H9 (cell line): ENCODE measurements at regions not wholly inside any gene's neighbourhood (a gene's known extent, or its start where the extent isn't known, plus 50 kb on each side); places are given as distances from the start of the nearest gene placed in this dataset.

Experiments used
- DNase-seq: peaks from one replicate; pipeline ENCODE4 v3.0.0-alpha.2; 2017
- H2AFZ ChIP-seq: one replicate; pipeline ENCODE4 v1.6.1; 2013; ENCODE audit warnings: mild to moderate bottlenecking, low read length, control low read depth, moderate library complexity
- H2AK5ac ChIP-seq: 2 replicates; pipeline ENCODE4 v1.6.1; 2013; ENCODE audit warnings: low read length, control low read depth, mixed read lengths; ENCODE audit not compliant: insufficient read length
- H2BK120ac ChIP-seq: one replicate; pipeline ENCODE4 v1.6.1; 2013; ENCODE audit warnings: low read depth, mild to moderate bottlenecking, low read length, control low read depth, inconsistent platforms; ENCODE audit not compliant: poor library complexity, severe bottlenecking
- H2BK12ac ChIP-seq: 2 replicates; pipeline ENCODE4 v1.6.1; 2013; ENCODE audit warnings: low read length, control low read depth, mixed read lengths, low read depth; ENCODE audit not compliant: insufficient read length
- H2BK15ac ChIP-seq: 2 replicates; pipeline ENCODE4 v1.6.1; 2013; ENCODE audit warnings: low read depth, low read length, control low read depth
- H2BK20ac ChIP-seq: one replicate; pipeline ENCODE4 v1.6.1; 2013; ENCODE audit warnings: low read depth, mild to moderate bottlenecking, low read length, control low read depth, inconsistent platforms; ENCODE audit not compliant: poor library complexity, severe bottlenecking
- H2BK5ac ChIP-seq: 2 replicates; pipeline ENCODE4 v1.6.1; 2013; ENCODE audit warnings: low read length, control low read depth, mixed read lengths; ENCODE audit not compliant: insufficient read length
- H3K14ac ChIP-seq: 2 replicates; pipeline ENCODE4 v1.6.1; 2013; ENCODE audit warnings: low read length, control low read depth; ENCODE audit not compliant: insufficient read depth
- H3K18ac ChIP-seq: 2 replicates; pipeline ENCODE4 v1.6.1; 2013; ENCODE audit warnings: low read depth, mild to moderate bottlenecking, mixed read lengths, low read length, control low read depth; ENCODE audit not compliant: insufficient read length
- H3K23ac ChIP-seq: 2 replicates; pipeline ENCODE4 v1.6.1; 2013; ENCODE audit warnings: low read length, control low read depth, mixed read lengths, low read depth; ENCODE audit not compliant: insufficient read length
- H3K23me2 ChIP-seq: 2 replicates; pipeline ENCODE4 v1.6.1; 2013; ENCODE audit warnings: low read depth, mild to moderate bottlenecking, mixed read lengths, low read length, control low read depth; ENCODE audit not compliant: insufficient read length, poor library complexity, severe bottlenecking
- H3K27ac ChIP-seq: 2 replicates; pipeline ENCODE4 v1.5.1; 2013; ENCODE audit warnings: low read length, control low read depth, mixed read lengths, low read depth; ENCODE audit not compliant: insufficient read length
- H3K27me3 ChIP-seq: 2 replicates; pipeline ENCODE4 v1.6.1; 2013; ENCODE audit warnings: low read length, control low read depth, inconsistent platforms; ENCODE audit not compliant: insufficient read depth
- H3K4ac ChIP-seq: 2 replicates; pipeline ENCODE4 v1.6.1; 2013; ENCODE audit warnings: low read depth, mild to moderate bottlenecking, control low read depth, inconsistent platforms, low read length, moderate library complexity
- H3K4me1 ChIP-seq: 2 replicates; pipeline ENCODE4 v1.6.1; 2013; ENCODE audit warnings: low read length, control low read depth, inconsistent platforms; ENCODE audit not compliant: insufficient read depth
- H3K4me2 ChIP-seq: 2 replicates; pipeline ENCODE4 v1.6.1; 2013; ENCODE audit warnings: low read length, control low read depth, mixed read lengths; ENCODE audit not compliant: insufficient read length, insufficient read depth
- H3K56ac ChIP-seq: 2 replicates; pipeline ENCODE4 v1.6.1; 2013; ENCODE audit warnings: low read depth, mild to moderate bottlenecking, mixed read lengths, low read length, control low read depth; ENCODE audit not compliant: insufficient read length
- H3K79me1 ChIP-seq: 2 replicates; pipeline ENCODE4 v1.6.1; 2013; ENCODE audit warnings: low read depth, mild to moderate bottlenecking, moderate library complexity, low read length, control low read depth, inconsistent platforms; ENCODE audit not compliant: insufficient read depth, poor library complexity, severe bottlenecking
- H3K79me2 ChIP-seq: 2 replicates; pipeline ENCODE4 v1.6.1; 2013; ENCODE audit warnings: low read length, control low read depth, inconsistent platforms; ENCODE audit not compliant: insufficient read depth
- H3K9ac ChIP-seq: 2 replicates; pipeline ENCODE4 v1.6.1; 2013; ENCODE audit warnings: low read length, control low read depth, mixed read lengths; ENCODE audit not compliant: insufficient read length; ENCODE audit errors: extremely low read depth
- H3K9me3 ChIP-seq: one replicate; pipeline ENCODE4 v1.6.1; 2013; ENCODE audit warnings: low read depth, low read length, inconsistent platforms; ENCODE audit not compliant: control insufficient read depth
- H3T11ph ChIP-seq: one replicate; pipeline ENCODE4 v1.6.1; 2013; ENCODE audit warnings: mild to moderate bottlenecking, low read length, control low read depth, inconsistent platforms
- H4K20me1 ChIP-seq: one replicate; pipeline ENCODE4 v1.6.1; 2013; ENCODE audit not compliant: control insufficient read depth, insufficient read length, insufficient read depth
- H4K5ac ChIP-seq: 2 replicates; pipeline ENCODE4 v1.6.1; 2013; ENCODE audit warnings: low read depth, mild to moderate bottlenecking, mixed read lengths, low read length, control low read depth; ENCODE audit not compliant: insufficient read length
- H4K8ac ChIP-seq: replicated peaks from 2 replicates; pipeline ENCODE4 v1.6.1; 2013; ENCODE audit warnings: low read length, control low read depth, mixed read lengths, low read depth; ENCODE audit not compliant: insufficient read length
- H4K91ac ChIP-seq: 2 replicates; pipeline ENCODE4 v1.6.1; 2013; ENCODE audit warnings: low read depth, mild to moderate bottlenecking, moderate library complexity, mixed read lengths, low read length, control low read depth; ENCODE audit not compliant: insufficient read length
- H3K27ac Mint-ChIP-seq, 3 experiments: 2 replicates in 2 of 3; 3 replicates in 1 of 3; pipeline ENCODE4 v1.8.0; 2020 to 2021; ENCODE audit warnings: mixed read lengths in 3 of 3, mild to moderate bottlenecking in 1 of 3, moderate library complexity in 1 of 3
- H3K27me3 Mint-ChIP-seq: 2 replicates; pipeline ENCODE4 v1.8.0; 2021; ENCODE audit warnings: low read depth, mild to moderate bottlenecking, moderate library complexity, mixed read lengths
- H3K36me3 Mint-ChIP-seq, 3 experiments: 2 replicates in 2 of 3; 3 replicates in 1 of 3; pipeline ENCODE4 v1.8.0; 2020 to 2021; ENCODE audit warnings: low read depth in 3 of 3, mixed read lengths in 3 of 3; ENCODE audit not compliant: insufficient read depth in 1 of 3
- H3K4me1 Mint-ChIP-seq, 2 experiments: 2 replicates each; pipeline ENCODE4 v1.8.0; 2020; ENCODE audit warnings: mixed read lengths in 2 of 2
- H3K4me3 Mint-ChIP-seq, 2 experiments: 2 replicates in 1 of 2; 3 replicates in 1 of 2; pipeline ENCODE4 v1.8.0; 2020 to 2021; ENCODE audit warnings: mild to moderate bottlenecking in 2 of 2, mixed read lengths in 2 of 2, moderate library complexity in 1 of 2
- H3K9me3 Mint-ChIP-seq, 2 experiments: 2 replicates in 1 of 2; 3 replicates in 1 of 2; pipeline ENCODE4 v1.8.0; 2020; ENCODE audit warnings: mild to moderate bottlenecking in 2 of 2, mixed read lengths in 2 of 2, moderate library complexity in 1 of 2
- CTCF ChIP-seq: fragments of 200-600 bp; sonication (generic); conservative IDR thresholded peaks from 3 replicates; pipeline ENCODE4 v1.8.0; 2021; ENCODE audit warnings: antibody characterized with exemption, mild to moderate bottlenecking
- WGBS: extraction: QIAGEN DNeasy Blood & Tissue Kit; methylation state at CpG from one replicate; pipeline ENCODE4 v1.1.7; 2013; ENCODE audit warnings: missing lambda C conversion rate, low lambda C conversion rate, mixed read lengths; ENCODE audit not compliant: insufficient read length; ENCODE audit errors: extremely low coverage; 5-methylcytosine and 5-hydroxymethylcytosine counted together

GRCh38 chr7:1297017-1297960, 64.6 kb downstream of the UNCX start:
- Histone ChIP-seq H3K23ac (no peak overlapping the region), H3K79me2 (no peaks in the 10 kb centered on the region), H3K79me1 (no peaks in the 10 kb centered on the region), H3K18ac (no peak overlapping the region), H4K8ac (no peak overlapping the region), H2BK15ac (no peak overlapping the region), H3K27ac (no peak overlapping the region), H3K4ac (no peak overlapping the region), H2BK20ac (no peak overlapping the region), H2AK5ac (no peak overlapping the region), H2BK12ac (no peak overlapping the region), H4K5ac (no peak overlapping the region), H3K4me2 (no peak overlapping the region), H3K9ac (no peak overlapping the region), H3K14ac (no peak overlapping the region), H3K4me1 (no peaks in the 10 kb centered on the region), H3K9me3 (no peaks in the 10 kb centered on the region), H3T11ph (no peak overlapping the region), H2BK5ac (no peak overlapping the region), H4K91ac (no peak overlapping the region), H3K27me3 (no peaks in the 10 kb centered on the region), H2AFZ (no peak overlapping the region), H4K20me1 (no peaks in the 10 kb centered on the region), H3K23me2 (no peaks in the 10 kb centered on the region), H2BK120ac (no peak overlapping the region), H3K56ac (no peak overlapping the region)
- DNase-seq, result no peak
- TF ChIP-seq CTCF, result no peak
- H3K27me3 Mint-ChIP-seq, result peaks cover 3% of the 10 kb centered on the region; the same call in 1 of the 2 replicates
- H3K4me1 Mint-ChIP-seq, result peaks cover 0 to 2% of the 10 kb centered on the region in 2 experiments; a peak in 1 of 4 replicates
- no peaks in the 10 kb centered on the region for H3K36me3 Mint-ChIP-seq
- no peak overlapping the region for H3K4me3 Mint-ChIP-seq
- WGBS, result no CpG with 5 or more reads among the region's 44 CpGs
- H3K27ac Mint-ChIP-seq, result peak overlapping the region in 1 of 3 experiments; percentile 79; a peak in 1 of 7 replicates
- no peaks in the 10 kb centered on the region for H3K9me3 Mint-ChIP-seq
